ENCODE measurements at regions not wholly inside any gene's neighbourhood (a gene's known extent, or its start where the extent isn't known, plus 50 kb on each side); places are given as distances from the start of the nearest gene placed in this dataset.

DNA sequence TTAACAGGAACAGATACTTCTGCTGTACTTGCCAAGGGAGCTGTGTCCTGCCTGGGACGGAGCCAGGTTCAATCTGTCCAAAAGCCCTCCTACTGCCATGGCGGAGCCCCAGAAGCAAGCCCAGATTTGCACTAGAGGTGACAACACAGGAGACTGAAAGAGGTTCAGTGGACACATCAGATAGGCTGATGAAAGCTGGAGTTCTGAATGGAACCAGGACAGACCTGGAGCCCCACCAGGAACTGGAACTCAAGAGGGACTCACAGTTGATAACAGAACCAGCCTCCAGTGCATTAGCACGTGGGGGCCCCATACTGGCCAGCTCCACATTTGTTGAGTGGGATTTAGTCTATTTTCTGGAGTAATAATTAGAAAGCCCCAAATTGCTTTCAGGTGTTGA lies 315.5 kb downstream of the ARRDC4 start:
- intact Hi-C loops (cut with DNase I) = no loop called here
- Histone ChIP-seq H3K4me3 (no peak overlapping the region), H3K27ac (no peak overlapping the region), H3K36me3 (no peaks in the 10 kb centered on the region), H3K4me1 (no peaks in the 10 kb centered on the region), H3K27me3 (no peaks in the 10 kb centered on the region), H3K9me3 (no peaks in the 10 kb centered on the region)
- no peak for DNase-seq (ENCODE audit: low spot score in 2 of 2)
- TF ChIP-seq, protein P1, sequence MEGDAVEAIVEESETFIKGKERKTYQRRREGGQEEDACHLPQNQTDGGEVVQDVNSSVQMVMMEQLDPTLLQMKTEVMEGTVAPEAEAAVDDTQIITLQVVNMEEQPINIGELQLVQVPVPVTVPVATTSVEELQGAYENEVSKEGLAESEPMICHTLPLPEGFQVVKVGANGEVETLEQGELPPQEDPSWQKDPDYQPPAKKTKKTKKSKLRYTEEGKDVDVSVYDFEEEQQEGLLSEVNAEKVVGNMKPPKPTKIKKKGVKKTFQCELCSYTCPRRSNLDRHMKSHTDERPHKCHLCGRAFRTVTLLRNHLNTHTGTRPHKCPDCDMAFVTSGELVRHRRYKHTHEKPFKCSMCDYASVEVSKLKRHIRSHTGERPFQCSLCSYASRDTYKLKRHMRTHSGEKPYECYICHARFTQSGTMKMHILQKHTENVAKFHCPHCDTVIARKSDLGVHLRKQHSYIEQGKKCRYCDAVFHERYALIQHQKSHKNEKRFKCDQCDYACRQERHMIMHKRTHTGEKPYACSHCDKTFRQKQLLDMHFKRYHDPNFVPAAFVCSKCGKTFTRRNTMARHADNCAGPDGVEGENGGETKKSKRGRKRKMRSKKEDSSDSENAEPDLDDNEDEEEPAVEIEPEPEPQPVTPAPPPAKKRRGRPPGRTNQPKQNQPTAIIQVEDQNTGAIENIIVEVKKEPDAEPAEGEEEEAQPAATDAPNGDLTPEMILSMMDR (IDR thresholded peaks at IDR 0.05) = no peak

- intact Hi-C loops (cut with DNase I) = no loop called here
- Histone ChIP-seq H3K9me3 (no peaks in the 10 kb centered on the region), H3K4me3 (no peak overlapping the region), H3K4me1 (no peaks in the 10 kb centered on the region), H3K27me3 (no peaks in the 10 kb centered on the region), H3K36me3 (no peaks in the 10 kb centered on the region), H3K27ac (no peak overlapping the region)
- no peak for DNase-seq (ENCODE audit: low spot score in 2 of 2)
- TF ChIP-seq, protein P1 (IDR thresholded peaks at IDR 0.05) = no peak
Observed at GRCh38 chr15:98277602-98278001, 317.1 kb downstream of the ARRDC4 start.

DNA sequence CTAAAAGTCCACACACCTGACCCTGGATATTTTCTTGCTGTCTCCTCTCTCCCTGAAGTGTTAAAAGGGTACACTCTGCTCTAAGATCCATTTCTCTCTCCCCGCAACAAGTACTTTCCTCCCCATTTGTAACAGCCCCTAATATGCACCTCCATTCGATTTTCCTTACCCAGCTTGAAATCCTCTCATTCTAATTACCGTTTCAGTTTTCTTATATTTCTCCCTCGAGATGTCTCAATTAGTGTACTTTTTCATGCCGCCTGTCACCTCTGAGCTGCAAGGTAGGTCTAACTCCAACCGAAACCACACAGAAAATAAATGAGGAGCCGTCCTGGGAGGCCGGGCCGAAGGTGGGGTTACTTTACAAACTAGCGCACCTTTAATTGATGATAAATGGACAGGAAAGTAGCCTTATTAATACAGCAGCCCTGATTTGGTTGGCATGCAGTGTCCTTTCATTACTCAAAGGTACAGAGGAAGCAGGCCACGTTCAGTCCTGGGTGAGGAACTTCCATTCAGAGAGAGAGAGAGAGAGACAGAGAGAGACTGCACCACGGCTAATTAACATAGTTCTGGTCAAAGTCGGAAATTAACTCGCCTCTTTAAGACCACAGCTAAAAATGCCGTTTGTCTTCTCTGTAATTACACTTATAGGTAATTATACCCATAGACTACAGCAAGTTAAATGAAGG lies 319.9 kb downstream of the ARRDC4 start:
- Histone ChIP-seq H3K27me3 (no peaks in the 10 kb centered on the region), H3K4me1 (no peaks in the 10 kb centered on the region), H3K9me3 (no peaks in the 10 kb centered on the region), H3K36me3 (no peaks in the 10 kb centered on the region), H3K4me3 (no peak overlapping the region), H3K27ac (no peak overlapping the region)
- DNase-seq (ENCODE audit: low spot score in 2 of 2) = no peak
- intact Hi-C loops (cut with DNase I) = no loop called here
- TF ChIP-seq, protein P1 (IDR thresholded peaks at IDR 0.05) = no peak

DNA sequence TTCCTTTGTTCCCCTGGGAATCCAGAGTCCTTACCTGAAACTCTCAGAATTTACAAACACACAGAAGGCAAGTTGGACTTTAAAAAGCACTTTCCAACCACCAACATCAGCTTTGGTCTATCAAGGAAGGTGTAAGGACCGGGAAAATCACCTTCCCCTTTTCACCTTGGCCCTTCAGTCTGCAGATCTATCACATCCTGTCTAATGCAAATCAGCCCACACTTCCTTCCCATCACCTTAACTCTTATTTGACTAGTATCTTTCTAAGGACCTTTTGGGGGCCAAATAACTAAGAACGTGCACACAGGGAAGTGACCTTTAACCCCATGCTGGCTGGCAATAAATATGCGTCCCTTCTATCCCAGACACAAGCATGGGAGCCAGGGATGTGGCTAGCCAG lies 320.6 kb downstream of the ARRDC4 start:
- Histone ChIP-seq H3K27me3 (no peaks in the 10 kb centered on the region), H3K9me3 (no peaks in the 10 kb centered on the region), H3K36me3 (no peaks in the 10 kb centered on the region), H3K4me1 (no peaks in the 10 kb centered on the region), H3K4me3 (no peak overlapping the region), H3K27ac (no peak overlapping the region)
- TF ChIP-seq, protein P1 (IDR thresholded peaks at IDR 0.05) = no peak
- DNase-seq (ENCODE audit: low spot score in 2 of 2) = no peak
- intact Hi-C loops (cut with DNase I) = no loop called here

GRCh38 chr15:98282656-98283332 lies 322.3 kb downstream of the ARRDC4 start:
- no peaks in the 10 kb centered on the region for H3K36me3 ChIP-seq
- intact Hi-C loops (cut with DNase I) = no loop called here
- no peak overlapping the region for H3K27ac ChIP-seq
- DNase-seq (ENCODE audit: low spot score in 2 of 2) = no peak
- H3K4me3 ChIP-seq = no peak overlapping the region
- TF ChIP-seq, protein P1 (IDR thresholded peaks at IDR 0.05) = no peak
- H3K4me1 ChIP-seq = no peaks in the 10 kb centered on the region
- H3K27me3 ChIP-seq = no peaks in the 10 kb centered on the region
- no peaks in the 10 kb centered on the region for H3K9me3 ChIP-seq

Measured in ascending aorta (tissue), 2 donors.